Panc1 (cell line): ENCODE measurements at regions not wholly inside any gene's neighbourhood (a gene's known extent, or its start where the extent isn't known, plus 50 kb on each side); places are given as distances from the start of the nearest gene placed in this dataset.

Experiments
- SIN3A ChIP-seq: IDR thresholded peaks from 2 replicates; pipeline ENCODE4 v1.6.1; 2012; ENCODE audit warnings: low read depth, mild to moderate bottlenecking, low read length, moderate library complexity, borderline replicate concordance; ENCODE audit not compliant: insufficient read depth
- TF ChIP-seq, protein P1 (sequence below): fragments of 450-650 bp; IDR thresholded peaks from 2 replicates; pipeline ENCODE4 v1.5.1; 2017; ENCODE audit warnings: mild to moderate bottlenecking

DNA sequence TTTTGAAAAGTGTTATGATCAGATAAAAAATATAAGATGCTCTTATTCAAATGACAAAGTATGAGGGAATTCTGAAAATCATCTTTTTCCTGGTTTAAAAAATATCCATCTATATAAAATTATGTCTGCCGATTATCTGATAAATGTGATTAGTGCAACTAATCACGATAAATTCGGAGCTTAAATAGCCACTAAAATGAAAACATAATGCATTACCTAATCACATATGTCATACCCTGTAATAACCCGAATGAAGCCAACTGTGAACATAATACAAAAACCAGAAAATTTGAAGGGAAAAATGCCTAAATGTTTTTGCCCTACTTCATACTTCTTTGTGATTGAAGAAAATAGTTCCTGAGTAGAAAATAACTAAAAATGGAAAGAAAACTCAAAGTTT is 808.4 kb upstream of the LUZP2 start:
- TF ChIP-seq, protein P1, sequence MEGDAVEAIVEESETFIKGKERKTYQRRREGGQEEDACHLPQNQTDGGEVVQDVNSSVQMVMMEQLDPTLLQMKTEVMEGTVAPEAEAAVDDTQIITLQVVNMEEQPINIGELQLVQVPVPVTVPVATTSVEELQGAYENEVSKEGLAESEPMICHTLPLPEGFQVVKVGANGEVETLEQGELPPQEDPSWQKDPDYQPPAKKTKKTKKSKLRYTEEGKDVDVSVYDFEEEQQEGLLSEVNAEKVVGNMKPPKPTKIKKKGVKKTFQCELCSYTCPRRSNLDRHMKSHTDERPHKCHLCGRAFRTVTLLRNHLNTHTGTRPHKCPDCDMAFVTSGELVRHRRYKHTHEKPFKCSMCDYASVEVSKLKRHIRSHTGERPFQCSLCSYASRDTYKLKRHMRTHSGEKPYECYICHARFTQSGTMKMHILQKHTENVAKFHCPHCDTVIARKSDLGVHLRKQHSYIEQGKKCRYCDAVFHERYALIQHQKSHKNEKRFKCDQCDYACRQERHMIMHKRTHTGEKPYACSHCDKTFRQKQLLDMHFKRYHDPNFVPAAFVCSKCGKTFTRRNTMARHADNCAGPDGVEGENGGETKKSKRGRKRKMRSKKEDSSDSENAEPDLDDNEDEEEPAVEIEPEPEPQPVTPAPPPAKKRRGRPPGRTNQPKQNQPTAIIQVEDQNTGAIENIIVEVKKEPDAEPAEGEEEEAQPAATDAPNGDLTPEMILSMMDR: no peak
- TF ChIP-seq SIN3A: no peak
